SK-N-SH (cell line): ENCODE measurements at regions not wholly inside any gene's neighbourhood (a gene's known extent, or its start where the extent isn't known, plus 50 kb on each side); places are given as distances from the start of the nearest gene placed in this dataset.

Experiments
- CHD2 ChIP-seq: fragments of 150-350 bp; IDR thresholded peaks from 2 replicates; pipeline ENCODE4 v1.6.1; 2018; ENCODE audit warnings: low read length; ENCODE audit not compliant: partially characterized antibody
- CTCF ChIP-seq: fragments of 200-600 bp; sonication (generic); IDR thresholded peaks from 2 replicates; pipeline ENCODE4 v1.6.1; 2017; ENCODE audit warnings: antibody characterized with exemption, mild to moderate bottlenecking, moderate library complexity
- EP300 ChIP-seq, 2 experiments: IDR thresholded peaks; 2 replicates each; pipeline versions ENCODE4 v1.4.0 to v1.6.1; 2012; ENCODE audit warnings: borderline replicate concordance in 1 of 2, low read depth in 1 of 2, low read length in 1 of 2
- EZH2phosphoT487 ChIP-seq: fragments of 200-600 bp; sonication (generic); IDR thresholded peaks from 2 replicates; pipeline ENCODE4 v1.6.1; 2017; ENCODE audit warnings: low read depth, mixed run types, mild to moderate bottlenecking, antibody characterized with exemption, moderate library complexity, borderline replicate concordance
- GABPA ChIP-seq: IDR thresholded peaks from 2 replicates; pipeline ENCODE4 v1.4.0; 2012; ENCODE audit warnings: low read depth, mild to moderate bottlenecking
- IRF3 ChIP-seq: fragments of 150-350 bp; IDR thresholded peaks from 2 replicates; pipeline ENCODE4 v1.6.1; 2016; ENCODE audit warnings: mild to moderate bottlenecking, low read depth, low read length
- NFIC ChIP-seq: IDR thresholded peaks from 2 replicates; pipeline ENCODE4 v1.4.0; 2012; ENCODE audit warnings: borderline replicate concordance
- RFX5 ChIP-seq: IDR thresholded peaks from 2 replicates; pipeline ENCODE4 v1.6.1; 2012; ENCODE audit warnings: mild to moderate bottlenecking, improper control_type of control experiment, low read length
- SMC3 ChIP-seq: IDR thresholded peaks from 2 replicates; pipeline ENCODE4 v1.6.1; 2012; ENCODE audit warnings: low read depth, low read length, improper control_type of control experiment
- TAF1 ChIP-seq: IDR thresholded peaks from 2 replicates; pipeline ENCODE4 v1.6.1; 2012; ENCODE audit warnings: low read depth, mild to moderate bottlenecking, low read length, moderate library complexity, borderline replicate concordance
- USF2 ChIP-seq: fragments of 150-350 bp; IDR thresholded peaks from 2 replicates; pipeline ENCODE4 v1.6.1; 2017; ENCODE audit warnings: antibody characterized with exemption, low read length, low read depth, borderline replicate concordance
- YY1 ChIP-seq: IDR thresholded peaks from 2 replicates; pipeline ENCODE4 v1.4.0; 2012; ENCODE audit warnings: low read depth, mild to moderate bottlenecking

GRCh38 chr4:162683659-162684370, 482.9 kb downstream of the NAF1 start:
- TF ChIP-seq TAF1 (no peak), CTCF (no peak), YY1 (no peak), EP300 (IDR thresholded peaks at IDR 0.05; ENCODE audit: borderline replicate concordance in 1 of 2, low read depth in 1 of 2, low read length in 1 of 2) (0 out of 4 replicates have a peak, but pooled peaks of 1 of the 2 experiments have one; percentile 27), USF2 (no peak), NFIC (no peak), EZH2phosphoT487 (no peak), GABPA (no peak), CHD2 (no peak), RFX5 (no peak), IRF3 (no peak), SMC3 (no peak)
